HFF-Myc (cell line): ENCODE measurements at regions not wholly inside any gene's neighbourhood (a gene's known extent, or its start where the extent isn't known, plus 50 kb on each side); places are given as distances from the start of the nearest gene placed in this dataset.
A peak's percentile ranks its signal among the peaks of the same experiment; 100 is the strongest.

ENCODE experiments used
- DNase-seq: peaks from one replicate; pipeline ENCODE4 v3.0.0-alpha.2; 2011; ENCODE audit warnings: low read depth; ENCODE audit errors: extremely low read depth
- H3K4me3 ChIP-seq: replicated peaks from 2 replicates; pipeline ENCODE4 v1.5.1; 2011; ENCODE audit warnings: low read depth, mild to moderate bottlenecking, control low read depth, low read length
- TF ChIP-seq, protein P1 (sequence below): IDR thresholded peaks from 2 replicates; pipeline ENCODE4 v1.5.1; 2012; ENCODE audit warnings: mild to moderate bottlenecking, low read depth, low read length, control low read depth; ENCODE audit errors: missing control alignments

DNA sequence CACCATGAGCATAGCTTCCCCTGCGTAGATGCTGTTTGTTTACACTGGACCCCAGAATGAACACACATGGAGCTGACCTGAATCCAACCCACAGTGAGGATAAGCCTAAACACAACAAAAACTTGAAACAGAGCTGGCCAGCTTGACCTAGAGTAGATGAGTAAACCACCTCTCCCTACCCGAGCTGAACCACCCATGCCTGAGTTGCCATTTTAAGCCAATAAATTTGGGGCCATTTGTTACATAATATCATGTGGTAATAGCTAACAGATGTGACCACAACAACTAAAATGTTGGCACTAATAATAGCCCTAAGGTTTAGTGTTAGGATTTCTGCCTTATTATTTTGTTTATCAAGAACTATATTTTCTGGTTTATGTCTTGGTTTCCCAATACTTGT is 103.2 kb upstream of the GRIK2 start:
- DNase-seq, result peak; percentile 66
- H3K4me3 ChIP-seq, result no peak overlapping the region
- TF ChIP-seq, protein P1, sequence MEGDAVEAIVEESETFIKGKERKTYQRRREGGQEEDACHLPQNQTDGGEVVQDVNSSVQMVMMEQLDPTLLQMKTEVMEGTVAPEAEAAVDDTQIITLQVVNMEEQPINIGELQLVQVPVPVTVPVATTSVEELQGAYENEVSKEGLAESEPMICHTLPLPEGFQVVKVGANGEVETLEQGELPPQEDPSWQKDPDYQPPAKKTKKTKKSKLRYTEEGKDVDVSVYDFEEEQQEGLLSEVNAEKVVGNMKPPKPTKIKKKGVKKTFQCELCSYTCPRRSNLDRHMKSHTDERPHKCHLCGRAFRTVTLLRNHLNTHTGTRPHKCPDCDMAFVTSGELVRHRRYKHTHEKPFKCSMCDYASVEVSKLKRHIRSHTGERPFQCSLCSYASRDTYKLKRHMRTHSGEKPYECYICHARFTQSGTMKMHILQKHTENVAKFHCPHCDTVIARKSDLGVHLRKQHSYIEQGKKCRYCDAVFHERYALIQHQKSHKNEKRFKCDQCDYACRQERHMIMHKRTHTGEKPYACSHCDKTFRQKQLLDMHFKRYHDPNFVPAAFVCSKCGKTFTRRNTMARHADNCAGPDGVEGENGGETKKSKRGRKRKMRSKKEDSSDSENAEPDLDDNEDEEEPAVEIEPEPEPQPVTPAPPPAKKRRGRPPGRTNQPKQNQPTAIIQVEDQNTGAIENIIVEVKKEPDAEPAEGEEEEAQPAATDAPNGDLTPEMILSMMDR, result no peak

DNA sequence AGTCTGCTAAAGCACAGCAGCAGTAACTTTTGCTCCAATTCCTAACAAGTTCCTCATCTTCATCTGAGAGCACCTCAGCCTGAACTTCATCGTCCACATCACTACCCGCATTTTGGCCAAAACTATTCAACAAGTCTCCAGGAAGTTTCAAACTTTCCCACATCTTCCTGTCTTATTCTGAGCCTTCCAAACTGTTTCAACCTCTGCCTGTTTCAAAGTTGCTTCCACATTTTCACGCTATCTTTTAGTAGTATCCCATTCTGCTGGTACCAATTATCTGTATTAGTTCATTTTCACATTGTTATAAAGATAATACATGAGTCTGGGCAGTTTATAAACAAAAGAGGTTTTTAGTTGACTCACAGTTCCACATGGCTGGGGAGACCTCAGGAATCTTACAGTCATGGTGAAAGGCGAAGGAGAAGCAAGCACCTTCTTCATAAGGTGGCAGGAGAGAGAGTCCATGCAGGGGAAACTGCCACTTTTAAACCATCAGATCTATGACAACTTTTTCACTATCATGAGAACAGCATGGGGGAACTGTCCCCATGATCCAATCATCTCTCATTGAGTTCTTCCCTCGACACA is 99.4 kb upstream of the GRIK2 start:
- DNase-seq, result no peak
- TF ChIP-seq, protein P1, result no peak
- no peak overlapping the region for H3K4me3 ChIP-seq

DNA sequence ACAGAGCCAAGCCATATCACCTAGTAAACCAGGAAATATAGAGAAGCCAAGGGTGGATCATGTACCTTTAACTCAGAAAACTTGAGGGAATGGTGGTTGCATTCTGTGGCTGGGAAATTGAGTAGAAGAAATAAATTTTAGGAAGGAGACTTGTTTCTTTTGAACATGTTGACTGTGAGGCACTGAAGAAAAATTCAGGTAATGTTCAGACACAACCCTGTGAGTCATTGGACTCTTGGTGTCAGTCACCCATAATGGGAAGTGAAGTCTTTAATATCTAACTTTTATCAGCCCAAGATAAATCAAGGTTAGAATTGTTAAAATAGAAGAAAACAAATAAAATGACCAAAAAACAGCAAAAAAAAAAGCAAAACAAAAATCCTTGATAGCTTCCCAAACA is 98.8 kb upstream of the GRIK2 start:
- H3K4me3 ChIP-seq, result no peak overlapping the region
- DNase-seq, result no peak
- TF ChIP-seq, protein P1, result no peak

DNA sequence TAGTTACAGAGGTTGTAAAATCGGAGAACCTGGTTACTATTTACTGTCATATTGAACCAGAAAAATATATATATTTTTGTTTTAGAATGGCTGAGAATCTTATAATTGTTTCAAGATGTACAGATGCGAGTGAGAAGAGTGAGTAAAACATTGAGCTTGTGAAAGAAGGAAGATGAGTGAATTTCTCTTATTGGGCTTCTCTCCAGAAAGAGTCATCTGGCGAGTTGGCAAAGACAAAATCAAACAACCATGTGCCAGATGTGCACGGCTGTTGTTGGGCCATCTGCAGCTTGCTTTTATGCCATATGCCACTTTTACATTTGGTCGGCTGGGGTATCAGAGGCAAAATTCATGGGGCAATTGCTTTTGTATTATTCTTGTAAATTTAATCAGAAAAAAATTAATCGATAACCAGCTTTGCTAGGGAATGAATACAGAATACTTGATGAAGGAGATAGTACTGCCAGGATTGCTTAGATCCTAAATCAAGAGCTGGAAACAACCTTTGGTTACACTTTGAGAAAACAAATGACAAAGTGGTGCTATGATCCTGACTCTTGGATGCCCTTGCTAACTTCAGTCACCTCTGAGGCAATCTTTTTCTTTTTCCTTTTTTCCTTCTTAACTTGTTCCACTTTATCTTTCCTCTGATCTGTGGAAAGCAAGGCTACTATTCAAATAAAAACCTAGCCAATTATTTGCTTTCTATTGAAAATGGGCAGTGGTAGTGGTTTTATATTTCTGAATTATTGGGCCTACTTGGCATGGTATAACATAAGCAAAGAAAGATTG is 97.1 kb upstream of the GRIK2 start:
- TF ChIP-seq, protein P1, result no peak
- DNase-seq, result peak; percentile 85
- no peak overlapping the region for H3K4me3 ChIP-seq

DNA sequence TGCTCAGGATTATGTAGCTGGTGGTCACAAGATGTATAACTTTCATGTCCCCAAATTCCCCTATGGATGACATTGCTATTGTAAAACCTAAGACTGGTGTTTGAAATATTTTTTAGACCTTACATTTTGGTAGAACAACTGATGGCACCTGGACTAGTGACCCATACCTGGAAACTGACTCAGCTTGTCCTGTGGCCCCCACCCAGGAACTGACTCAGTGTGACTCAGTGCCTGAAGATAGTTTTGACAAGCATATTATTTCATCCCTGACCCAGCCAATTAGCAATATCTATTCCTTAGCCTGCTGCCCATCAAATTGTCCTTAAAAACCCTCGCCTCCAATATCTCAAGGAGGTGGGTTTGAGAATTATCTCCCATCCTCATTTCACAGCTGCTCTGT is 90.9 kb upstream of the GRIK2 start:
- TF ChIP-seq, protein P1, result no peak
- no peak overlapping the region for H3K4me3 ChIP-seq
- no peak for DNase-seq

DNA sequence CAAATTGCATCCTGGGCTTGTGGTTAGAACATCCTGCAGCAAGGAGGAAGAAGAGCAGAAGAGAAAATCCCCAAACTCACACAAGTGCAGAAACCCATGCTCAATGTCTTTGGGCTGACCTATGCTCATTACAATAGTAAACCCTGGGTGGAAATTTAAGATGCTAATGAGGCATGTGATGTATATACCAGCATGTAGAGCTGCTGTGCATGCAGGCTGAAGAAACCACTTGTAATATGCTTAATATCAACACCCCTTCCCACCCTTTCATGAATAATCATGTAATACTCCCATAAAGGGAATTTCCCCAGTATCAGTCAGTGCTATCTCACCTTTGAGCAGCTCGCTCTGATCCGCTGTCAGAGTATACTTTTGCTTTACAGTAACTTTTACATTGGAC is 90.0 kb upstream of the GRIK2 start:
- H3K4me3 ChIP-seq, result no peak overlapping the region
- TF ChIP-seq, protein P1, result no peak
- DNase-seq, result no peak

DNA sequence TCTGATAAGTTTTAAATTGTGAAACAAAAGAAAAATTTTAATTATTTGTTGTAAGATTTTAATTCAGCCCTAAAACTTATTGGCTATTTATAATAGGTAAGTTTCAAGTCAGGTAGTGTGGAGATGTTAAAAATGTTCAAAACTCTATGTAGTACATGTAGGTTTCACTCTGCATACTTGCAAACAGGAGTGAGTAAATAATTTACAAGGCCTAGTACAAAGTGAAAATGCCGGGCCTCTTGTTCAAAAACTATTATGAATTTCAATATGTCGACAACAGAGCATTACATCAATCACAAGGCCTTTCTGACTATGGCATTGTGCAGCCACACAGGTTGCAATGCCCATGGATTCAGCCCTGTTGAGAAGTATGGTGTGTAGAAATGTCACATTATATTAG is 80.9 kb upstream of the GRIK2 start:
- TF ChIP-seq, protein P1, result no peak
- no peak overlapping the region for H3K4me3 ChIP-seq
- DNase-seq, result no peak
